GM19025 (cell line): ENCODE measurements at regions not wholly inside any gene's neighbourhood (a gene's known extent, or its start where the extent isn't known, plus 50 kb on each side); places are given as distances from the start of the nearest gene placed in this dataset.
"Not testable (repeated sequence)": the region's sequence is repeated elsewhere in the genome, so short reads cannot be mapped to it uniquely, and the experiment has no call there.

Experiments used
- ATAC-seq: cut with Tn5 transposase; IDR thresholded peaks from one replicate; pipeline ENCODE4 v1.9.1; 2021; ENCODE audit warnings: mild to moderate bottlenecking, low read depth, moderate library complexity; ENCODE audit not compliant: unreplicated experiment

GRCh38 chr18:6521803-6522418, 107.2 kb upstream of the L3MBTL4 start:
- no peak for ATAC-seq

DNA sequence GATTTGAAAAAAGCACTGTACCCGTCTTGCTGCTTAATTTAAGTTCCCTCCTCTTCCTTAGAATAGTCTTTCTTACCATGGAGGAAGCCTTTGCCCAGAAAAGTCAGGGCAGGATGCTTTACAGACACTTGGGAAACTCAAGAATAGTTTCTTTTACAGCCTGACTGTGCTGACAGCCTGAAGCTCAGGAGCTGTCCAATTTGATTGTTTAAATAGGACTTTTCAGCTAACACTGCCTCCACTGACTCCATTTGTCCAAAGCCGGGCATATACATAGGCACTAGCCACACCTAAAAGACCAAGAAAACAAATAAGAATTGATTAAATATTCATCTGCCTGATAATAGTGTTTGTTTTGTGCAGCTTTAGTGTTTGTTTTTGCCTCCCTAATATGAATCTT, 110.9 kb upstream of the L3MBTL4 start:
- ATAC-seq = no peak

DNA sequence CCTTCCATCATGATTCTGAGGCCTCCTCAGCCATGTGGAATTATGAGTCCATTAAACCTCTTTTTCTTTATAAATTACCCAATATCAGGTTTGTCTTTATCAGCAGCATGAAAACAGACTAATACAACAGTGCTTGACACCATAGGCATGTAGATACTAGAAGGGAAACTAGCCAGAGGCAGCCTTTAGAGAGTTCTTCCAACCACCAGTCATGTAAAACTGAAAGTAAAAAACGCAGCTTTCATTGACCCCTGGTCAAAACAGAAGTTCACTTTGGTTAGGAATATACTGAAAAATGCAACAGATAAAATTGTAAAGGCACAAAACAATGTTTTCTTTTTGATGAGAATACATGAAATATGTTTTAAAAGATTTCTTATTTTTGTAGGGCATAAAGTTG, 122.8 kb upstream of the L3MBTL4 start:
- ATAC-seq = no peak

DNA sequence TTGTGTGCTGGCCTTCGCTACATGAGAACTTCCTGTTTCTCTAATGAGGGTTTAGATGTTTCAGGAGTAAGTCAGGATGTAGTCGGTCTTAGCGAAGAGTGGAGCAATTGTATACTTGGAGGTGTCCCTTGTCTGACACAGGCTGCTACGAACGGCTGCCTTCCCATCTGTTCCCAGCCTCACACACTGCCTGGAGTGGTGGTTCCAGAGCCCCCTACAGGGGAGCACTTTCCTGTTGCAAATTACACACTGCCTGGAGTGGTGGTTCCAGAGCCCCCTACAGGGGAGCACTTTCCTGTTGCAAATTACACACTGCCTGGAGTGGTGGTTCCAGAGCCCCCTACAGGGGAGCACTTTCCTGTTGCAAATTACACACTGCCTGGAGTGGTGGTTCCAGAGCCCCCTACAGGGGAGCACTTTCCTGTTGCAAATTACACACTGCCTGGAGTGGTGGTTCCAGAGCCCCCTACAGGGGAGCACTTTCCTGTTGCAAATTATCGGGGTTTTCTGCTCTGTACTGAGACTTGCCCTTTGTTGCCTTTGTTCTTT, 126.5 kb upstream of the L3MBTL4 start:
- ATAC-seq = not testable (repeated sequence)

- no peak for ATAC-seq
Observed at GRCh38 chr18:6542296-6542695, 127.6 kb upstream of the L3MBTL4 start.

DNA sequence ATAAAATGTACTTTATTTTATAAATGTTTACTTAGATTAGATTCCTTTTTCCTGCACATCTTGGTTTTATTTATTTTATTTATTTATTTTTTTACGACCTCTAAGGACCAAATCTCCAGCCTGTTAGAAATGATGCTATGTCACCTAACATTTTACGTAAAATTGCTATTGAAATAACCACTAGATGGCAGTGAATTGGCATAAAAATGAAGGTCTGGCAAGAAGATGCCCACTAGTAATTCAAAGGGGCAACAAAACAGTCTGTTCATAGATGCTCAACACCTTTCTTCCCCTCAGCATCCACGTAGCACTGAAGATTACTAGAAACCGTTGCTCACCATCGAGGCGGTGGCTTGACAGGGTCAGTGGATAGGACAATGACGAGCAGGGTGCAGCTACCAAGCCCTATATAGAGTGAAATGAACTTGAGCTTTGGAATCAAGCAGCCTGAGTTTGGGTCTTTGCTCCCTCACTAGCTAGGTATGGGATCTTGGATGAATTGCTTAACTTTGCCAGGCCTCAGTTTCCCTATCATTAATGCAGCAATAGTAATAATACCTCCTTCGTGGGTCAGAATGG, 128.7 kb upstream of the L3MBTL4 start:
- ATAC-seq = no peak

GRCh38 chr18:6546229-6546628, 131.5 kb upstream of the L3MBTL4 start:
- no peak for ATAC-seq

DNA sequence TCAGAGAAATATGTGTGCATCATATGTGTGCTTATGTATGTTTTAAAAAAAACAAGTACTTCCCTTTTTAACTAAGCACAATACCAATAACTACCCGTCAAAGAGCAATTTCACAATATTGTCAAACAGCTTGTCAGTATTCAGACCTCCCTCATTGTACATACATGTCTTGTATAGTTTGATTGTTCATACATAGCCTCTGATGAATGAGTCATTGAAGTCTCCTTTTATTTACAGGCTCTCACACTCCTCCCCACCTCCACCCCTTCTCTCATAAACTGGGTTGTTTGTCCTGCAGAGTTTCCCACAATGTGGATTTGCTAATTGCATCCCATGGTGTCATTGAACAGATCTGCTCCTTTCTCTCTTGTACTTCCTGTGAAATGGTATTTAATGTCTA, 132.8 kb upstream of the L3MBTL4 start:
- ATAC-seq = no peak

DNA sequence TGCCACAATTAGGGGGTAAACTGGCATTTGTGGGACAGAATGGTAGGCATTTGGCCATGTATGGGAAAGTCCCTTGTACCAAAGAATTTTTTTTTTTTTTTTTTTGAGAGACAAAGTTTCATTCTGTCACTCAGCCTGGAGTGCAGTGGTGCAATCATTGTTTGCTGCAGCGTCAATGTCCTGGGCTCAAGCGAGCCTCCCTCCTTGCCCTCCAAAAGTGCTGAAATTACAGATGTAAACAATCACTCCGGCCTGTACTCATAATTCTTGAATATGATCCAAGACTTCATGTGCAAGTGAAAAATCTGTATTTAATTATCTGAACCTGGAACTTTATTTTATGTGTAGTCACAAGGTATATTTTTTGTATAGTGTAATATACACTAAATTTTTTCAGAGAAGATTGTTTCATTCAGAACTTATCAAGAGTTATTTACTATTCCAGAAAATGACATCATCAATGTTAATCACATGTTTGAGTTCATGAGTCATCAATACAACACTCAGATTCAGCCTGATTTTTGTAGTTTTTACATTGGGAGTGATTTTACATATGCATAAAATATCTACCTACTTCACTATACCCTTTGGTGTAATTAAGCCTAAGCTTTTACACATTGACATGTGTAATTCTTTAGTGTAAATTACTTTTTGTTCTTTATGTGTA, 138.7 kb upstream of the L3MBTL4 start:
- no peak for ATAC-seq

DNA sequence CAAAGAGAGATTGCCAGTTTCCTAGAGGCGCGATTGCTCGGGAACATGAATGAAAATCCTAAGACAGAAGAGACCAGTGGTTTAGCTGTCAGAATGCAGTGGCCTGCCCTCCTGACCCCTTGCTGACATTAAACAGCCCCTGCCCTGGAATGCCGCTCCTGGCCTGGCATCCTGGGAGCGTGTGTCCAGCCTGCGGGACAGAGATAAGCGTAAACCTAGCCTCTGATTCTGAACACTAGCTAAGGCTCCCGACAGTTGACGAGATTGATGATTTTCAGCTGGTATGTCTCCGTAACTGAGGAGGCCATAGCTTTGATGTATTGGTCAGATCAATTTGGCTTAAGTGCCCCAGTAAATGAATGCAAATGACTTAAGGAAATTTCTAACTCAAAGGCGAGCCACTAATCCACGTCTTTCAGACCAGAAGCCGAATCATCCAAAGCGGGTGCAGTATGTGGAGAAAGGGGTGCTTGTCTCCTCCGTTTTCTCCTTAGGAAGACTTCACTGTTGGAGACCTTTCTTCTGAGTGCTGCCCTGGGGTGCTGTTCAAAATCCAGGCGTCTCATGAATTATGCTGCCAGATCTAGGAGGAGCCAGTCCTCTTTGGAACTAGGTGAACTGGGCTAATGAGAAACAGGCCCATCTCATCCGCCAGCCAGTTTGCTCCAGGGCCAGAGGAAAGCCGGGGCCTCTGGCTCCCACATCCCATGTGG, 142.5 kb upstream of the L3MBTL4 start:
- no peak for ATAC-seq

GRCh38 chr18:6557770-6558248, 143.1 kb upstream of the L3MBTL4 start:
- ATAC-seq = no peak

DNA sequence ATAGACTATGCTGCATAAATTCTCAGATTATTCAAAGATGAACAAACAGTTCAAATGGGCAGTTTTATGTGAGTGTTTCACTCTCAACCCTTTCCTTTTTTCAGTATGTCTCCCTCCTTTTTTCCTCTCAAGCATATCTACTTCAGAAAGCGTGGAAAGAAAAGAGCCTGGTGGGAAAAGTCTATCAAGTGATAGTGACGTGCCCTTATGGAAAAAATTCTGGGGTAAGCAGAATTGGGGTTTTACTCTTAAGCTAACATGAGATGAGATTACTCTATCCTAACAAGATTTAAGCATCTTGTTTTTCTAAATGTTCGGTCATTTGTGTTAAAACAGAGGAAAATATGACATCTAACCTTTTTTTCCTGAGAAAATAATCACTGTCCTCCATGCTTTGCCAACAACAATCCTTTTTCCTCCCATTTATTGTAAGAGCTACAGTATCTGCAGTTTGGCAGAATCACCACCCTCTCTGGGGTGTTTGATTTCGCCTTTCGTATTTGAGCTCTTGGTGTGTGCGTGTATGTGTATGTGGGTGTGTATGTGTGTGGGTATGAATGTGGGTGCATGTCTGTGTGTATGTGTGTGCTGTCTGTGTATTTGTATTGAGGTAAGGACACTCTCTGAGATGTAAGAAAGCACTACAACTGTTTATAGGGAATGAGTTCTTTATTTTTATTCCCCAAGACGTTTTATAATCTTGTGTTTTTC, 143.9 kb upstream of the L3MBTL4 start:
- ATAC-seq = no peak

- ATAC-seq = no peak
Observed at GRCh38 chr18:6559296-6559695, 144.6 kb upstream of the L3MBTL4 start.

DNA sequence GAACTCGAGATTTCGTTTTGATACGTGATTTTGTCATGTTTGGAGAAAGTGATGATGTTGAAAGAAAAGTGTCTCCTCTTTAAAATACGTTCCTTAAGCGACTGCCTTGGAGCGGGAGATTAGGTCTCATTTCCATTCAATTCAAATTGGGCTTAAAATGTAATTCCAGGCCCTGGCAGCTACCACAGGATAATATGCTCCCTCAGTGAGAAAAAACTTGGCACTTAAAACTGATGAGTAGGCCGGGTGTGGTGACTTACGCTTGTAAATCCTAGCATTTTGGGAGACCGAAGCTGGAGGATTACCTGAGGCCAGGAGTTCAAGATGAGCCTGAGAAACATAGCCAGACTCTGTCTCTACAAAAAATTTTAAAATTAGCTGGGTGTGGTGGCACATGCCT, 146.3 kb upstream of the L3MBTL4 start:
- no peak for ATAC-seq

DNA sequence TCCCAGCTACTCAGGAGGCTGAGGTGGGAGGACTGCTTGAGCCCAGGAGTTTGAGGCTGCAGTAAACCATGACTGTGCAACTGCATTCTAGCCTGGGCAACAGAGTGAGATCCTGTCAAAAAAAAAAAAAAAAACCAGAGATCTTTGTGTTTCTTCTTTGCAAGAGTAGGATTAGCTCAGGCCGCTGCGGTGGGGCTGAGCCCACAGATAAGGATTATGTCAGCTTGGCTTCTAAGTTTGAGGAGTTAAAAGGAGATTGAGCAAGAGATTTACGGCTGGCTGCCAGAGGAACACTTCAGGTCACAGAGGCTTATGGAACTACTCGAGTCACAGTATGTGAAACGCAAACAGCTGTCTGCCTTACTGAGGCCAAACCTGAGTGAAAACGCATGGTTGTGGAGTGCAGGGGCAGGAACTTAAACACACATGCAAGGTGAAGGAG, 146.7 kb upstream of the L3MBTL4 start:
- no peak for ATAC-seq

DNA sequence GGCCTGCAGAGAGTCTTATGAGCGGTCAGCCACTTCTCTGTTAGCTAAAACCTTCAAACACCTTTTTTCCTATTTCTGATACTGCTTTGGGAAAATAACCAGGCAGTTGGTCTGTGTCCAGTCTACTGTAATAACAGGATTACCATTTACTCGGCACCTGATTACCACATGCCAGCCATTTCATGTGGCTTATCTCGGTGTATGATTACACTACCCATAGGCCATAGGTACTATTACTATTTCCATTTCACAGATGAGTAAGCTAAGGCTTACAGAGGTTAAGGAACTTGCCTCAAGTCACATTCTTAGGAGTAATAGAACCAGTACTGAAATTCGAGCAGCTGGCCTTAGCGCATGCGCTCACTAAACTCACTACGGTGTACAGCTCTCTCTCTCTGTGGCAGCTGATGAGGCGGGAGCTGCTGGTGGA, 147.2 kb upstream of the L3MBTL4 start:
- ATAC-seq = no peak

DNA sequence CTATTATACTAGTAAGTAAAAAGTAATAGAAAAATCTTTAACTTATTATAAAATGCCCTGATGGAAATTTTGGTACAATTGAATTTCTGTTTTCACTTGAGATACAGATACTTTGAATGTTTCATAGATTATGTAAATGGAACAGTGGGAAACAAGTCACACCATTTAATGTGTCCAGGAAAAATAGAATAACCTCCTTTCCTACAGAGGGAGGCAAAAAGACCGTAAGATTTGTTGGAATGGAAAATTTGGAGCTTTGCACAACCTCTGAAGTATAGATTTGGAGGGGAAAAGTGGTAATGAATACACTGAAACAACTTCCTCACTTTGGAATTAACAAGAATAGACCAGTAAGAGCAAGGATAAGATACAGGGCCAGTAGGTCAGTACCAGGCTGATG, 149.2 kb upstream of the L3MBTL4 start:
- no peak for ATAC-seq

DNA sequence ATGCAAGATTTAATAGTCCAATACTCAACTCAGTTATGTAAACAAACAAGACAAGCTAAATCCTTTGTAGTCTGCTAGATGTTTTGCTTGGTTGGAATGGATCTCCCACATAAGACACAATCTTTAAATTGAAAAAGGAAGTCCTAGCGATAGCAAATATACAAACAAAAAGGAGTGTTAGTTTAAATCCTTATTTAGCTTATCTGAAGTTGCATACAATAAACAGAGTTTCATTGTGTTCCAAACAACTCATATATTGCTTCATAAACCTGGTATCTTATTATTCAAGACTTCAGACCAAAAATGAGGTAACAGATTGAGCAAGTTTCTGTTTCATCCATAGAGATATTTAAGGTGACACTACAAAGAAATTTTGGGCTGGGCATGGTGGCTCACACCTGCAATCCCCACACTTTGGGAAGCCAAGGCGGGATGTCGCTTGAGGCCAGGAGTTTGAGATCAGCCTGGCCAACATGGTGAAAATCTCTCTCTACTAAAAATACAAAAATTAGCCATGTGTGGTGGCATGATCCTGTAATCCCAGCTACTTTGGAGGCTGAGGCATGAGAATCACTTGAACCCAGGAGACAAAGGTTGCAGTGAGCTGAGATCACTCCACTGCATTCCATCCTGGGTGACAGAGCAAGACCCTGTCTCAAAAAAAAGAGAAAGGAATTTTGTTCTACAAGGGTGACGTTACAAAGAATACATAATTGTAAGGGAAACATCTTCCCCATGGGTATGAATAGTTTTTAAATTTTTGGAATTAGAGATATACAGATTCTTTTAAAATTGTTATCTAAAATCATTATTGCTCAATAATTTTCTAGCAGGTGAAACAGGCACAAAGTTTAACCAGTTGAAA, 150.5 kb upstream of the L3MBTL4 start:
- ATAC-seq = no peak

- ATAC-seq = no peak
Observed at GRCh38 chr18:6565815-6566081, 151.0 kb upstream of the L3MBTL4 start.
